HEK293 (cell line): ENCODE measurements at regions not wholly inside any gene's neighbourhood (a gene's known extent, or its start where the extent isn't known, plus 50 kb on each side); places are given as distances from the start of the nearest gene placed in this dataset.

Experiments used
- CTCF ChIA-PET: fragments of 350-600 bp; formaldehyde crosslinking; extraction: SDS; loops from one replicate; lab custom pipeline; 2021; ENCODE audit warnings: antibody characterized with exemption; lab: Yijun Ruan, JAX
- POLR2A ChIA-PET: fragments of 300-600 bp; formaldehyde crosslinking; extraction: SDS; loops from one replicate; lab custom pipeline; 2020; ENCODE audit warnings: antibody characterized with exemption, inconsistent platforms; lab: Yijun Ruan, JAX
- H3K27ac ChIP-seq: fragments of 200-500 bp; sonication (Bioruptor generic); 2 replicates; pipeline ENCODE4 v1.5.1; 2014; ENCODE audit warnings: low read depth, low read length, control low read depth, inconsistent platforms; ENCODE audit errors: extremely low read depth
- H3K36me3 ChIP-seq, 2 experiments: fragments of 200-500 bp in 1 of 2; sonication (Bioruptor generic) in 1 of 2; 1 replicate in 1 of 2; 2 replicates in 1 of 2; pipeline ENCODE4 v1.5.1; 2014 to 2017; ENCODE audit warnings: inconsistent platforms in 2 of 2, low read length in 2 of 2; ENCODE audit not compliant: control insufficient read depth in 2 of 2, insufficient read depth in 1 of 2
- H3K4me1 ChIP-seq: fragments of 200-500 bp; sonication (Bioruptor generic); 2 replicates; pipeline ENCODE4 v1.5.1; 2014; ENCODE audit warnings: mild to moderate bottlenecking, low read length, inconsistent platforms; ENCODE audit not compliant: control insufficient read depth, insufficient read depth
- H3K4me3 ChIP-seq: 2 replicates; pipeline ENCODE4 v1.5.1; 2011; ENCODE audit warnings: low read depth, mild to moderate bottlenecking, control low read depth, low read length, moderate library complexity
- H3K9me3 ChIP-seq: fragments of 200-500 bp; sonication (Bioruptor generic); 2 replicates; pipeline ENCODE4 v1.5.1; 2014; ENCODE audit warnings: low read depth, low read length, inconsistent platforms; ENCODE audit not compliant: control insufficient read depth, insufficient read depth
- GLIS2 ChIP-seq: fragments of 450-650 bp; formaldehyde crosslinking; IDR thresholded peaks from 2 replicates; pipeline ENCODE4 v1.5.1; 2016; ENCODE audit warnings: missing biosample characterization, missing genetic modification characterization
- HOXC10 ChIP-seq: sonication (generic); formaldehyde crosslinking; IDR thresholded peaks from 2 replicates; pipeline ENCODE4 v1.8.1; 2023; ENCODE audit warnings: mild to moderate bottlenecking, missing genetic modification reagents
- KLF1 ChIP-seq: fragments of 450-650 bp; formaldehyde crosslinking; IDR thresholded peaks from 2 replicates; pipeline ENCODE4 v1.5.1; 2016; ENCODE audit warnings: missing biosample characterization, missing genetic modification characterization
- MEIS1 ChIP-seq: sonication (generic); formaldehyde crosslinking; IDR thresholded peaks from 2 replicates; pipeline ENCODE4 v1.8.1; 2022; ENCODE audit warnings: missing genetic modification reagents, mild to moderate bottlenecking, borderline replicate concordance
- SP7 ChIP-seq: fragments of 450-650 bp; formaldehyde crosslinking; IDR thresholded peaks from 2 replicates; pipeline ENCODE4 v1.5.1; 2016; ENCODE audit warnings: missing biosample characterization, missing genetic modification characterization
- ZNF138 ChIP-seq: fragments of 450-650 bp; formaldehyde crosslinking; IDR thresholded peaks from 2 replicates; pipeline ENCODE4 v1.5.1; 2016; ENCODE audit warnings: missing biosample characterization, missing genetic modification characterization, borderline replicate concordance
- ZNF16 ChIP-seq: fragments of 450-650 bp; formaldehyde crosslinking; IDR thresholded peaks from 2 replicates; pipeline ENCODE4 v1.5.1; 2016; ENCODE audit warnings: low read depth, missing biosample characterization, missing genetic modification characterization
- ZNF19 ChIP-seq: fragments of 450-650 bp; formaldehyde crosslinking; IDR thresholded peaks from 2 replicates; pipeline ENCODE4; 2016; ENCODE audit warnings: missing biosample characterization, missing genetic modification characterization, low read depth
- ZNF311 ChIP-seq: fragments of 450-650 bp; formaldehyde crosslinking; IDR thresholded peaks from 2 replicates; pipeline ENCODE4 v1.5.1; 2017; ENCODE audit warnings: missing biosample characterization, missing genetic modification characterization, borderline replicate concordance
- ZNF394 ChIP-seq: fragments of 450-650 bp; formaldehyde crosslinking; IDR thresholded peaks from 2 replicates; pipeline ENCODE4 v1.5.1; 2016; ENCODE audit warnings: missing biosample characterization, missing genetic modification characterization, mild to moderate bottlenecking, moderate library complexity, borderline replicate concordance
- ZNF416 ChIP-seq: fragments of 450-650 bp; formaldehyde crosslinking; IDR thresholded peaks from 2 replicates; pipeline ENCODE4 v1.5.1; 2016; ENCODE audit warnings: missing biosample characterization, missing genetic modification characterization
- ZNF501 ChIP-seq: fragments of 450-650 bp; formaldehyde crosslinking; IDR thresholded peaks from 2 replicates; pipeline ENCODE4 v1.5.1; 2016; ENCODE audit warnings: missing biosample characterization, missing genetic modification characterization
- ZNF544 ChIP-seq: fragments of 450-650 bp; formaldehyde crosslinking; IDR thresholded peaks from 2 replicates; pipeline ENCODE4 v1.5.0; 2017; ENCODE audit warnings: missing biosample characterization, missing genetic modification characterization
- ZNF561 ChIP-seq: fragments of 450-650 bp; IDR thresholded peaks from 2 replicates; pipeline ENCODE4 v1.5.1; 2018; ENCODE audit warnings: missing biosample characterization, missing genetic modification characterization, borderline replicate concordance
- ZNF624 ChIP-seq: fragments of 450-650 bp; formaldehyde crosslinking; IDR thresholded peaks from 2 replicates; pipeline ENCODE4 v1.5.1; 2017; ENCODE audit warnings: missing biosample characterization, missing genetic modification characterization
- ZNF843 ChIP-seq: fragments of 450-650 bp; formaldehyde crosslinking; IDR thresholded peaks from 2 replicates; pipeline ENCODE4 v1.5.1; 2016; ENCODE audit warnings: missing biosample characterization, missing genetic modification characterization
- TF ChIP-seq, protein P1 (sequence below): fragments of 450-650 bp; formaldehyde crosslinking; IDR thresholded peaks from 2 replicates; pipeline ENCODE4 v1.5.1; 2016; ENCODE audit warnings: missing biosample characterization, missing genetic modification characterization
- TF ChIP-seq, protein P2 (sequence below): fragments of 450-650 bp; formaldehyde crosslinking; IDR thresholded peaks from 2 replicates; pipeline ENCODE4 v1.5.1; 2016; ENCODE audit warnings: missing biosample characterization, missing genetic modification characterization
- TF ChIP-seq, protein P3 (sequence below): fragments of 450-650 bp; formaldehyde crosslinking; IDR thresholded peaks from 2 replicates; pipeline ENCODE4 v1.5.1; 2016; ENCODE audit warnings: missing biosample characterization, missing genetic modification characterization, low read depth

DNA sequence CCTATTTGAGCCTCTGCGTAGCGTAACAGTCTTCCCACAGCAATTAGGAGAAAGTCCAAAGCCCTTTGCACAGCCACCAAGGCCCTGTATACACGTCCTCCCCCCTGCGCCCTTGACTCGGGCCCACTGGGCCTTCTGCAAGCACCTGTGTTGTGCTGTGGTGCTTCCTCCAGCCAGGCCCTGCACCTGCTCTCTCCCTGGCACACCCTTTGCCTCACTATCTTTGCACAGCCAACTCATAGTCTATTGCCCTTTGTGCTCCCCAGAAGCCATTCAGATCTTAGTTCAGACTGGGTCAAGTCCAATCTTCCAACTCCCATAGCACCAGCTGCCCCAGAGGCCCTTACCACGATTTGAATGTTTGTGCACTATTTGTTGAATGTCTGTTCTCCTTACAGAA, 271.6 kb upstream of the MGAT5 start:
- Histone ChIP-seq H3K9me3 (no peaks in the 10 kb centered on the region), H3K27ac (no peak overlapping the region), H3K4me3 (no peak overlapping the region), H3K36me3 (no peaks in the 10 kb centered on the region), H3K4me1 (peaks cover 8% of the 10 kb centered on the region)
- CTCF ChIA-PET: no interaction called here
- POLR2A ChIA-PET: no interaction called here
- no peak for TF ChIP-seq HOXC10 (CRISPR knock-in tag)
- TF ChIP-seq ZNF624 (tag by site-specific recombination): no peak
- no peak for TF ChIP-seq ZNF501 (tag by site-specific recombination)
- no peak for TF ChIP-seq ZNF19 (tag by site-specific recombination)
- TF ChIP-seq, protein P1, sequence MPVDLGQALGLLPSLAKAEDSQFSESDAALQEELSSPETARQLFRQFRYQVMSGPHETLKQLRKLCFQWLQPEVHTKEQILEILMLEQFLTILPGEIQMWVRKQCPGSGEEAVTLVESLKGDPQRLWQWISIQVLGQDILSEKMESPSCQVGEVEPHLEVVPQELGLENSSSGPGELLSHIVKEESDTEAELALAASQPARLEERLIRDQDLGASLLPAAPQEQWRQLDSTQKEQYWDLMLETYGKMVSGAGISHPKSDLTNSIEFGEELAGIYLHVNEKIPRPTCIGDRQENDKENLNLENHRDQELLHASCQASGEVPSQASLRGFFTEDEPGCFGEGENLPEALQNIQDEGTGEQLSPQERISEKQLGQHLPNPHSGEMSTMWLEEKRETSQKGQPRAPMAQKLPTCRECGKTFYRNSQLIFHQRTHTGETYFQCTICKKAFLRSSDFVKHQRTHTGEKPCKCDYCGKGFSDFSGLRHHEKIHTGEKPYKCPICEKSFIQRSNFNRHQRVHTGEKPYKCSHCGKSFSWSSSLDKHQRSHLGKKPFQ (tag by site-specific recombination): no peak
- no peak for TF ChIP-seq ZNF561
- TF ChIP-seq, protein P2, sequence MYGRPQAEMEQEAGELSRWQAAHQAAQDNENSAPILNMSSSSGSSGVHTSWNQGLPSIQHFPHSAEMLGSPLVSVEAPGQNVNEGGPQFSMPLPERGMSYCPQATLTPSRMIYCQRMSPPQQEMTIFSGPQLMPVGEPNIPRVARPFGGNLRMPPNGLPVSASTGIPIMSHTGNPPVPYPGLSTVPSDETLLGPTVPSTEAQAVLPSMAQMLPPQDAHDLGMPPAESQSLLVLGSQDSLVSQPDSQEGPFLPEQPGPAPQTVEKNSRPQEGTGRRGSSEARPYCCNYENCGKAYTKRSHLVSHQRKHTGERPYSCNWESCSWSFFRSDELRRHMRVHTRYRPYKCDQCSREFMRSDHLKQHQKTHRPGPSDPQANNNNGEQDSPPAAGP: no peak

DNA sequence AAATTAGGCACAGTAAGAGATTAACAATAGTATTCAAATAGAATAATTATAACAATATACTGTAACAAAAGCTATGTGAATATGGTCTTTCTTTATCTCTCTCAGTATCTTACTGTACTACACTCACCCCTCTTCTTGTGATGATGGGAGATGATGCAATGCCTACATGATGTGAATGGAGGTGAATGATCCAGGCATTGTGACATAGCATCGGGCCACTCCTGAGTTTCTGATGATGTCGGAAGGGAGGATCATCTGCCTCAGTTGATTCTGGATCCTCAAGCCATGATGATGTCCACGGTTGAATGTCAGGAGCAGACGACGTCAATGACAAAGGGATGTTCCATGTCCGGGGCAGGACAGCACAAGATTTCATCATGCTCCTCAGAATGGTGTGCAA, 268.3 kb upstream of the MGAT5 start:
- CTCF ChIA-PET: interaction anchor here (1.6 kb wide), 1 partner anchor 465 kb away, joined by 3 read pairs; no protein-coding TSS in a partner anchor
- Histone ChIP-seq H3K27ac (no peak overlapping the region), H3K4me1 (peaks cover 8% of the 10 kb centered on the region), H3K36me3 (no peaks in the 10 kb centered on the region), H3K9me3 (no peaks in the 10 kb centered on the region), H3K4me3 (no peak overlapping the region)
- no peak for TF ChIP-seq ZNF394
- TF ChIP-seq, protein P3, sequence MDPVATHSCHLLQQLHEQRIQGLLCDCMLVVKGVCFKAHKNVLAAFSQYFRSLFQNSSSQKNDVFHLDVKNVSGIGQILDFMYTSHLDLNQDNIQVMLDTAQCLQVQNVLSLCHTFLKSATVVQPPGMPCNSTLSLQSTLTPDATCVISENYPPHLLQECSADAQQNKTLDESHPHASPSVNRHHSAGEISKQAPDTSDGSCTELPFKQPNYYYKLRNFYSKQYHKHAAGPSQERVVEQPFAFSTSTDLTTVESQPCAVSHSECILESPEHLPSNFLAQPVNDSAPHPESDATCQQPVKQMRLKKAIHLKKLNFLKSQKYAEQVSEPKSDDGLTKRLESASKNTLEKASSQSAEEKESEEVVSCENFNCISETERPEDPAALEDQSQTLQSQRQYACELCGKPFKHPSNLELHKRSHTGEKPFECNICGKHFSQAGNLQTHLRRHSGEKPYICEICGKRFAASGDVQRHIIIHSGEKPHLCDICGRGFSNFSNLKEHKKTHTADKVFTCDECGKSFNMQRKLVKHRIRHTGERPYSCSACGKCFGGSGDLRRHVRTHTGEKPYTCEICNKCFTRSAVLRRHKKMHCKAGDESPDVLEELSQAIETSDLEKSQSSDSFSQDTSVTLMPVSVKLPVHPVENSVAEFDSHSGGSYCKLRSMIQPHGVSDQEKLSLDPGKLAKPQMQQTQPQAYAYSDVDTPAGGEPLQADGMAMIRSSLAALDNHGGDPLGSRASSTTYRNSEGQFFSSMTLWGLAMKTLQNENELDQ (tag by site-specific recombination): no peak
- TF ChIP-seq ZNF544: no peak
- no peak for TF ChIP-seq SP7 (tag by site-specific recombination)
- TF ChIP-seq ZNF311 (tag by site-specific recombination): no peak
- no peak for TF ChIP-seq GLIS2
- TF ChIP-seq ZNF416 (tag by site-specific recombination): no peak
- TF ChIP-seq ZNF843 (tag by site-specific recombination): no peak
- no peak for TF ChIP-seq HOXC10 (CRISPR knock-in tag)
- TF ChIP-seq ZNF16: no peak
- TF ChIP-seq MEIS1 (CRISPR knock-in tag): no peak
- TF ChIP-seq ZNF138: no peak
- no peak for TF ChIP-seq KLF1
- POLR2A ChIA-PET: no interaction called here
